HCT116 (cell line): ENCODE measurements at regions not wholly inside any gene's neighbourhood (a gene's known extent, or its start where the extent isn't known, plus 50 kb on each side); places are given as distances from the start of the nearest gene placed in this dataset.

Source experiments
- ATAC-seq: fragments of 200-7000 bp; cut with Tn5 transposase; 2 replicates; pipeline ENCODE4 v1.9.1; 2020; ENCODE audit warnings: mild to moderate bottlenecking, moderate library complexity
- BruUV-seq: library from RNA; stranded (reverse); fragments of 400-500 nt; replicated peaks from 2 replicates; lab custom pipeline; 2021; lab: Mats Ljungman, UMichigan
- CTCF ChIA-PET: fragments of 300-600 bp; sonication (Branson Sonifier 250); formaldehyde crosslinking; loops from one replicate; lab custom pipeline; 2021; ENCODE audit warnings: antibody characterized with exemption; lab: Charles Lee
- POLR2A ChIA-PET: fragments of 300-600, 350-600 bp; sonication (Branson Sonifier 250); formaldehyde crosslinking; loops from one replicate; lab custom pipeline; 2021; ENCODE audit warnings: antibody characterized with exemption; lab: Charles Lee
- RAD21 ChIA-PET, 2 experiments: fragments of 300-600 bp; sonication (Branson Sonifier 250); formaldehyde crosslinking; loops; one replicate each; lab custom pipeline; 2023; ENCODE audit warnings: low total read pairs in 2 of 2; ENCODE audit not compliant: uncharacterized antibody in 2 of 2, unreplicated experiment in 2 of 2, low non-redundant PET in 1 of 2; lab: Charles Lee
- DNase-seq: peaks from one replicate; pipeline ENCODE4 v3.0.0-alpha.2; 2010; ENCODE audit warnings: low read depth, low spot score
- H2AFZ ChIP-seq: fragments of 200-600 bp; shearing (Covaris generic), sonication (generic); 2 replicates; pipeline ENCODE4 v1.6.1; 2017; ENCODE audit warnings: low read depth, mixed run types, mixed read lengths, antibody characterized with exemption, low read length; ENCODE audit not compliant: poor library complexity, severe bottlenecking
- H3K27ac ChIP-seq: 2 replicates; pipeline ENCODE4 v1.5.1; 2012; ENCODE audit warnings: low read depth, low read length
- H3K27me3 ChIP-seq: fragments of 200-600 bp; sonication (generic); 2 replicates; pipeline ENCODE4 v1.6.1; 2016; ENCODE audit warnings: mixed run types, low read length, mixed read lengths; ENCODE audit not compliant: insufficient read depth
- H3K36me3 ChIP-seq, 2 experiments: fragments of 200-500 bp in 1 of 2; fragments of 200-600 bp in 1 of 2; sonication (Bioruptor generic) in 1 of 2; sonication (generic) in 1 of 2; 2 replicates each; pipeline versions ENCODE4 v1.5.1 to v1.6.1; 2014 to 2016; ENCODE audit warnings: low read length in 2 of 2, inconsistent platforms in 1 of 2, mixed read lengths in 1 of 2, mixed run types in 1 of 2; ENCODE audit not compliant: insufficient read depth in 2 of 2, control insufficient read depth in 1 of 2
- H3K4me1 ChIP-seq, 2 experiments: fragments of 200-600 bp in 1 of 2; sonication (generic) in 1 of 2; 2 replicates each; pipeline versions ENCODE4 v1.5.1 to v1.6.1; 2012 to 2017; ENCODE audit warnings: low read length in 2 of 2, inconsistent platforms in 1 of 2, mild to moderate bottlenecking in 1 of 2, mixed read lengths in 1 of 2, mixed run types in 1 of 2, moderate library complexity in 1 of 2; ENCODE audit not compliant: insufficient read depth in 2 of 2, control insufficient read depth in 1 of 2
- H3K4me2 ChIP-seq: fragments of 200-600 bp; sonication (generic); 2 replicates; pipeline ENCODE4 v1.6.1; 2017; ENCODE audit warnings: mixed run types, low read length, mixed read lengths
- H3K4me3 ChIP-seq, 2 experiments: fragments of 200-600 bp in 1 of 2; sonication (generic) in 1 of 2; replicated peaks in 1 of 2; 2 replicates each; pipeline ENCODE4 v1.5.1; 2011 to 2016; ENCODE audit warnings: low read length in 2 of 2, control low read depth in 1 of 2, low read depth in 1 of 2, mild to moderate bottlenecking in 1 of 2, mixed read lengths in 1 of 2, mixed run types in 1 of 2
- H3K79me2 ChIP-seq: fragments of 200-600 bp; sonication (generic); 2 replicates; pipeline ENCODE4 v1.6.1; 2017; ENCODE audit warnings: mild to moderate bottlenecking, mixed run types, low read length, moderate library complexity, mixed read lengths; ENCODE audit not compliant: insufficient read depth
- H3K9ac ChIP-seq: fragments of 200-600 bp; sonication (generic); 2 replicates; pipeline ENCODE4 v1.6.1; 2016; ENCODE audit warnings: low read length, mixed read lengths
- H3K9me2 ChIP-seq: fragments of 200-600 bp; sonication (generic), shearing (Covaris generic); 2 replicates; pipeline ENCODE4 v1.6.1; 2017; ENCODE audit warnings: mixed run types, mild to moderate bottlenecking, moderate library complexity; ENCODE audit not compliant: insufficient read depth
- H3K9me3 ChIP-seq, 2 experiments: fragments of 200-500 bp in 1 of 2; fragments of 200-600 bp in 1 of 2; sonication (Bioruptor generic) in 1 of 2; sonication (generic) in 1 of 2; 2 replicates each; pipeline ENCODE4 v1.6.1; 2014 to 2017; ENCODE audit warnings: low read length in 2 of 2, mixed read lengths in 2 of 2, inconsistent platforms in 1 of 2, low read depth in 1 of 2, mild to moderate bottlenecking in 1 of 2, mixed run types in 1 of 2, moderate library complexity in 1 of 2; ENCODE audit not compliant: control insufficient read depth in 1 of 2, insufficient read depth in 1 of 2
- H4K20me1 ChIP-seq: fragments of 200-600 bp; sonication (generic), shearing (Covaris generic); 2 replicates; pipeline ENCODE4 v1.6.1; 2017; ENCODE audit warnings: mixed run types, mild to moderate bottlenecking, moderate library complexity; ENCODE audit not compliant: insufficient read depth
- ELF1 ChIP-seq: IDR thresholded peaks from 2 replicates; pipeline ENCODE4 v1.6.1; 2012; ENCODE audit warnings: low read depth, borderline replicate concordance
- FOSL1 ChIP-seq: IDR thresholded peaks from 2 replicates; pipeline ENCODE4 v1.6.1; 2012; ENCODE audit warnings: low read depth
- REST ChIP-seq: IDR thresholded peaks from 2 replicates; pipeline ENCODE4 v1.6.1; 2012; ENCODE audit warnings: low read depth
- SIN3A ChIP-seq: IDR thresholded peaks from 2 replicates; pipeline ENCODE4 v1.6.1; 2012; ENCODE audit warnings: low read depth
- ZBTB33 ChIP-seq: IDR thresholded peaks from 2 replicates; pipeline ENCODE4 v1.6.1; 2011; ENCODE audit warnings: mild to moderate bottlenecking, low read length, moderate library complexity; ENCODE audit not compliant: insufficient replicate concordance; ENCODE audit errors: extremely low read depth
- intact Hi-C: fragments of 100-400 bp; cut with micrococcal nuclease; formaldehyde crosslinking; loops from 2 replicates; pipeline ENCODE4 v1.10.0; 2022

- TF ChIP-seq ZBTB33 (no peak), SIN3A (no peak), FOSL1 (no peak)
Observed at GRCh38 chr2:118496467-118496866, 351.0 kb downstream of the EN1 start (continued).

DNA sequence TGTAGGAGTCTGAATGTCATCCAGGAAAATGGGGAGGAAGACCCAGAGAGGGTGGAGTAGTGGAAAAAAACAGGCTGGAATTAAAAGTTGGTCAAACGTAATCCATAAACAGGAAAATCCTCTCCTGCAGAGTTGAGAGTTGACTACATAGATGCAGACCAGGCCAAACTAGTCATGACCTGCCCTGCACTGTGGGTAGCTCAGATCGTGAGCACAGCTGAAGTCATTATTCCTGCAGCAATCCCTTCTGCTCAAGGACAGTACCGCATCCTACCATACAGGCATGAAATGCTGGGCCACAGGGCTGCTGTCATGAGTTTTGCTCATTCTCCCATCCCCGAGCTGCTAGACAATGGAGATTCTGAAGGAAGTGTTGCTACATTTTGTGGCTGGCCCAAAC lies 352.2 kb downstream of the EN1 start:
- Histone ChIP-seq H2AFZ (no peak overlapping the region), H3K4me3 (no peak overlapping the region), H3K4me2 (no peak overlapping the region), H3K27ac (no peak overlapping the region), H3K79me2 (no peaks in the 10 kb centered on the region), H3K9ac (no peak overlapping the region), H3K9me2 (no peaks in the 10 kb centered on the region), H3K36me3 (no peaks in the 10 kb centered on the region), H3K4me1 (no peaks in the 10 kb centered on the region), H4K20me1 (no peaks in the 10 kb centered on the region), H3K9me3 (no peaks in the 10 kb centered on the region), H3K27me3 (peaks cover 6% of the 10 kb centered on the region; the same call in 1 of the 2 replicates)
- intact Hi-C loops = no loop called here
- RAD21 ChIA-PET = no interaction called here
- DNase-seq (no peak), ATAC-seq (no peak)
- CTCF ChIA-PET = no interaction called here
- no peak for TF ChIP-seq ELF1
- no peak for TF ChIP-seq ZBTB33
- no peak for TF ChIP-seq REST
- no TSS peak for BruUV-seq
- POLR2A ChIA-PET = no interaction called here
